ENCODE measurements at regions not wholly inside any gene's neighbourhood (a gene's known extent, or its start where the extent isn't known, plus 50 kb on each side); places are given as distances from the start of the nearest gene placed in this dataset.

GRCh38 chr7:68314208-68314607 is 1284.1 kb upstream of the AUTS2 start:
- Histone ChIP-seq H3K4me3 (no peak overlapping the region), H3K9me3 (no peaks in the 10 kb centered on the region), H3K4me1 (no peaks in the 10 kb centered on the region), H3K27ac (no peak overlapping the region), H3K27me3 (no peaks in the 10 kb centered on the region), H3K36me3 (no peaks in the 10 kb centered on the region)
- DNase-seq, result no peak
- WGBS, 5 donors, result 54 to 73% (median 65%) methylated on average over 8 of the region's 8 CpGs
- TF ChIP-seq EP300 (IDR thresholded peaks at IDR 0.05), result no peak
- no peak for TF ChIP-seq POLR2AphosphoS5 (IDR thresholded peaks at IDR 0.05)
- TF ChIP-seq, protein P1, sequence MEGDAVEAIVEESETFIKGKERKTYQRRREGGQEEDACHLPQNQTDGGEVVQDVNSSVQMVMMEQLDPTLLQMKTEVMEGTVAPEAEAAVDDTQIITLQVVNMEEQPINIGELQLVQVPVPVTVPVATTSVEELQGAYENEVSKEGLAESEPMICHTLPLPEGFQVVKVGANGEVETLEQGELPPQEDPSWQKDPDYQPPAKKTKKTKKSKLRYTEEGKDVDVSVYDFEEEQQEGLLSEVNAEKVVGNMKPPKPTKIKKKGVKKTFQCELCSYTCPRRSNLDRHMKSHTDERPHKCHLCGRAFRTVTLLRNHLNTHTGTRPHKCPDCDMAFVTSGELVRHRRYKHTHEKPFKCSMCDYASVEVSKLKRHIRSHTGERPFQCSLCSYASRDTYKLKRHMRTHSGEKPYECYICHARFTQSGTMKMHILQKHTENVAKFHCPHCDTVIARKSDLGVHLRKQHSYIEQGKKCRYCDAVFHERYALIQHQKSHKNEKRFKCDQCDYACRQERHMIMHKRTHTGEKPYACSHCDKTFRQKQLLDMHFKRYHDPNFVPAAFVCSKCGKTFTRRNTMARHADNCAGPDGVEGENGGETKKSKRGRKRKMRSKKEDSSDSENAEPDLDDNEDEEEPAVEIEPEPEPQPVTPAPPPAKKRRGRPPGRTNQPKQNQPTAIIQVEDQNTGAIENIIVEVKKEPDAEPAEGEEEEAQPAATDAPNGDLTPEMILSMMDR (IDR thresholded peaks at IDR 0.05), result no peak
- no peak for TF ChIP-seq POLR2A (IDR thresholded peaks at IDR 0.05)
- intact Hi-C loops (cut with DNase I; ENCODE audit: low total_unique reads), result no loop called here

DNA sequence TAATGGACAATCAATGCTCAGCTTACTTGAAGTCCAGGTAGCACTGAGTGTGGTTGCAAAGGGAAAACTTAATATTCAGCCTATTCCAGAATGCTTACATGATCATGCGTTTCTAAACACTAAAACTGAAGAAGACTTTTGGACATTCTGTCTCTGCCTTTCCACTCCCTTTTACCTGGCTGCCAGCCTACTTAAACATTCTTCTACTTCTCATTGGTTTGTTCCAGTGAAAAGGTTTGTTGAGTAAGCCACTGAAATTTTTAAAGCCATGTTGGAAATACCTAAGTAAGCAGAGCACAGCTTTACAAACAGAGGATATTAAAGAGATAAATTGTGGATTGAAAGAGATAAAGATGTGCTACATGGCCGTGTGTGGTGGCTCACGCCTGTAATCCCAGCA is 1280.8 kb upstream of the AUTS2 start:
- intact Hi-C loops (cut with DNase I; ENCODE audit: low total_unique reads), result no loop called here
- TF ChIP-seq, protein P1 (IDR thresholded peaks at IDR 0.05), result no peak
- no peak for TF ChIP-seq POLR2A (IDR thresholded peaks at IDR 0.05)
- TF ChIP-seq EP300 (IDR thresholded peaks at IDR 0.05), result no peak
- no peak for TF ChIP-seq POLR2AphosphoS5 (IDR thresholded peaks at IDR 0.05)
- Histone ChIP-seq H3K27ac (no peak overlapping the region), H3K9me3 (no peaks in the 10 kb centered on the region), H3K4me1 (peaks cover 0 to 17% (median 8%) of the 10 kb centered on the region in 4 donors), H3K27me3 (no peaks in the 10 kb centered on the region), H3K36me3 (no peaks in the 10 kb centered on the region), H3K4me3 (no peak overlapping the region)
- 75 to 86% (median 81%) methylated on average over 3 of the region's 3 CpGs for WGBS, 5 donors
- DNase-seq, result no peak

GRCh38 chr7:68319061-68319460 is 1279.2 kb upstream of the AUTS2 start:
- TF ChIP-seq POLR2AphosphoS5 (IDR thresholded peaks at IDR 0.05) (no peak), POLR2A (IDR thresholded peaks at IDR 0.05) (no peak), EP300 (IDR thresholded peaks at IDR 0.05) (no peak)
- TF ChIP-seq, protein P1 (IDR thresholded peaks at IDR 0.05), result no peak
- intact Hi-C loops (cut with DNase I; ENCODE audit: low total_unique reads), result no loop called here

DNA sequence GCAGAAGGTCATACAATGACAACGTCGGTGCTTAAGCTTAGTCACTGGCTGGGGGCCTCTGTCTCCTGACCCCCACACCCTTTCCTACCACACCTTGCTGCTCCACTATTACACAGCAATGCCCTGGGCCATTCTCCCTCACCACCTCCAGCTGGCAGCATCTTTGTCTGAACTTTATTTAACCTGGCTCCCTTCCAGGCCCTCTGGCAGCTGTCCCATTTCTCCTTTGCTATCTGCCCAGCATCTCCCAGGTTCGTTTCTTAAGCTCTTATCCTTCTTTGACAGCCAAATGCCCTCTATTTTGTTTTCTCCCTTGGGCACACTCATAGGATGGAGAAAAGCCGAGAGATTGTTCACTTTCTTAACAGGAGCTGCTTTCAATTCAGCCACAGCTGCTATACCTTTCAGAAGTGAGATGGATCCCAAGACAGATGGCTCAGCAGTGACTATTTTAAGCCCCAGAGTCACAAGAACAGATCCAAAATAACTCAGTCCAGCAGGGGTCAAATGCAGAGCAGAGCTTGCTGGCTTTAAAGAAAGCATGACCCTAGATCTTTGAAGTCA is 1277.1 kb upstream of the AUTS2 start:
- Histone ChIP-seq H3K27me3 (no peaks in the 10 kb centered on the region), H3K27ac (peak overlapping the region in 2 of 5 donors; percentile 20 to 53), H3K9me3 (peaks cover 0 to 5% (median 0%) of the 10 kb centered on the region in 4 donors), H3K36me3 (no peaks in the 10 kb centered on the region), H3K4me3 (no peak overlapping the region), H3K4me1 (peaks cover 0 to 19% (median 8%) of the 10 kb centered on the region in 4 donors)
- DNase-seq, result peak; percentile 52 to 62
- TF ChIP-seq POLR2A (IDR thresholded peaks at IDR 0.05) (no peak), EP300 (IDR thresholded peaks at IDR 0.05) (no peak), POLR2AphosphoS5 (IDR thresholded peaks at IDR 0.05) (no peak)
- TF ChIP-seq, protein P1 (IDR thresholded peaks at IDR 0.05), result no peak
- WGBS, 5 donors, result 11 to 23% (median 15%) methylated on average over 4 of the region's 4 CpGs
- intact Hi-C loops (cut with DNase I; ENCODE audit: low total_unique reads), result no loop called here

More at GRCh38 chr7:68319061-68319460, 1279.2 kb upstream of the AUTS2 start:
- DNase-seq, result no peak
- H3K36me3 ChIP-seq, result no peaks in the 10 kb centered on the region
- H3K27me3 ChIP-seq, result no peaks in the 10 kb centered on the region
- H3K4me3 ChIP-seq, result no peak overlapping the region
- H3K4me1 ChIP-seq, result peaks cover 0 to 19% (median 8%) of the 10 kb centered on the region in 4 donors
- no peak overlapping the region for H3K27ac ChIP-seq
- peaks cover 0 to under 1% (median 0%) of the 10 kb centered on the region in 4 donors for H3K9me3 ChIP-seq
